ENCODE measurements at regions not wholly inside any gene's neighbourhood (a gene's known extent, or its start where the extent isn't known, plus 50 kb on each side); places are given as distances from the start of the nearest gene placed in this dataset.

GRCh38 chr3:74445541-74445940, 168.9 kb downstream of the CNTN3 start:
- Histone ChIP-seq H3K36me3 (no peaks in the 10 kb centered on the region), H3K4me1 (no peaks in the 10 kb centered on the region), H3K9ac (ENCODE audit: low read depth in 2 of 2, low read length in 2 of 2) (no peak overlapping the region), H3K9me3 (no peaks in the 10 kb centered on the region), H3K27me3 (no peaks in the 10 kb centered on the region), H3K27ac (no peak overlapping the region), H3K4me3 (no peak overlapping the region)
- no peak for DNase-seq
- no peak for TF ChIP-seq CTCF (IDR thresholded peaks at IDR 0.05)
- intact Hi-C loops (cut with DNase I), result no loop called here

- TF ChIP-seq CTCF (IDR thresholded peaks at IDR 0.05), result no peak
- Histone ChIP-seq H3K27me3 (no peaks in the 10 kb centered on the region), H3K4me1 (no peaks in the 10 kb centered on the region), H3K27ac (no peak overlapping the region), H3K9ac (ENCODE audit: low read depth in 2 of 2, low read length in 2 of 2) (no peak overlapping the region), H3K36me3 (no peaks in the 10 kb centered on the region), H3K4me3 (no peak overlapping the region), H3K9me3 (no peaks in the 10 kb centered on the region)
- intact Hi-C loops (cut with DNase I), result no loop called here
- DNase-seq, result no peak
These were observed 171.4 kb downstream of the CNTN3 start for GRCh38 chr3:74443102-74443501.

GRCh38 chr3:74442683-74443082, 171.8 kb downstream of the CNTN3 start:
- H3K36me3 ChIP-seq, result no peaks in the 10 kb centered on the region
- intact Hi-C loops (cut with DNase I), result no loop called here
- DNase-seq, result no peak

GRCh38 chr3:74442068-74442467, 172.4 kb downstream of the CNTN3 start:
- DNase-seq, result no peak
- intact Hi-C loops (cut with DNase I), result no loop called here
- TF ChIP-seq CTCF (IDR thresholded peaks at IDR 0.05), result no peak

More at GRCh38 chr3:74442683-74443082, 171.8 kb downstream of the CNTN3 start:
- Histone ChIP-seq H3K27ac (no peak overlapping the region), H3K27me3 (no peaks in the 10 kb centered on the region), H3K4me1 (no peaks in the 10 kb centered on the region), H3K9me3 (no peaks in the 10 kb centered on the region), H3K4me3 (no peak overlapping the region), H3K9ac (ENCODE audit: low read depth in 2 of 2, low read length in 2 of 2) (no peak overlapping the region)
- no peak for TF ChIP-seq CTCF (IDR thresholded peaks at IDR 0.05)

GRCh38 chr3:74436184-74436583, 178.3 kb downstream of the CNTN3 start:
- no peak overlapping the region for H3K27ac ChIP-seq
- TF ChIP-seq CTCF (IDR thresholded peaks at IDR 0.05), result no peak
- intact Hi-C loops (cut with DNase I), result no loop called here
- H3K36me3 ChIP-seq, result no peaks in the 10 kb centered on the region
- H3K27me3 ChIP-seq, result no peaks in the 10 kb centered on the region
- no peaks in the 10 kb centered on the region for H3K9me3 ChIP-seq
- no peak overlapping the region for H3K9ac ChIP-seq (ENCODE audit: low read depth in 2 of 2, low read length in 2 of 2)
- no peak for DNase-seq
- H3K4me3 ChIP-seq, result no peak overlapping the region
- no peaks in the 10 kb centered on the region for H3K4me1 ChIP-seq

More at GRCh38 chr3:74442068-74442467, 172.4 kb downstream of the CNTN3 start:
- Histone ChIP-seq H3K4me3 (no peak overlapping the region), H3K4me1 (no peaks in the 10 kb centered on the region), H3K27me3 (no peaks in the 10 kb centered on the region), H3K9ac (ENCODE audit: low read depth in 2 of 2, low read length in 2 of 2) (no peak overlapping the region), H3K27ac (no peak overlapping the region), H3K9me3 (no peaks in the 10 kb centered on the region), H3K36me3 (no peaks in the 10 kb centered on the region)

- no peak overlapping the region for H3K27ac ChIP-seq
- H3K27me3 ChIP-seq, result no peaks in the 10 kb centered on the region
- no peaks in the 10 kb centered on the region for H3K9me3 ChIP-seq
- intact Hi-C loops (cut with DNase I), result no loop called here
- no peak overlapping the region for H3K9ac ChIP-seq (ENCODE audit: low read depth in 2 of 2, low read length in 2 of 2)
- no peak overlapping the region for H3K4me3 ChIP-seq
- no peaks in the 10 kb centered on the region for H3K4me1 ChIP-seq
- no peak for TF ChIP-seq CTCF (IDR thresholded peaks at IDR 0.05)
- DNase-seq, result no peak
- no peaks in the 10 kb centered on the region for H3K36me3 ChIP-seq
These were observed 178.8 kb downstream of the CNTN3 start for GRCh38 chr3:74435631-74436030.
